PC-3 (cell line): ENCODE measurements at regions not wholly inside any gene's neighbourhood (a gene's known extent, or its start where the extent isn't known, plus 50 kb on each side); places are given as distances from the start of the nearest gene placed in this dataset.

Experiments used
- ATAC-seq: fragments of 200-7000 bp; cut with Tn5 transposase; 2 replicates; pipeline ENCODE4 v1.9.1; 2020; ENCODE audit warnings: mild to moderate bottlenecking, moderate library complexity
- BruUV-seq: library from RNA; stranded (reverse); fragments of 400-500 nt; replicated peaks from 2 replicates; lab custom pipeline; 2021; lab: Mats Ljungman, UMichigan
- CTCF ChIA-PET: fragments of 300-600 bp; sonication (Branson Sonifier 250); formaldehyde crosslinking; loops from one replicate; lab custom pipeline; 2022; ENCODE audit warnings: antibody characterized with exemption; lab: Charles Lee
- POLR2A ChIA-PET: fragments of 300-600 bp; sonication (Branson Sonifier 250); formaldehyde crosslinking; loops from one replicate; lab custom pipeline; 2022; ENCODE audit warnings: antibody characterized with exemption; ENCODE audit not compliant: unreplicated experiment; lab: Charles Lee
- DNase-seq: peaks from one replicate; pipeline ENCODE4 v3.0.0-alpha.2; 2015
- H2AFZ ChIP-seq: fragments of 300-600 bp; sonication (generic); 2 replicates; pipeline ENCODE4 v1.6.0; 2016; ENCODE audit warnings: antibody characterized with exemption, low read length
- H3F3A ChIP-seq: fragments of 300-600 bp; sonication (generic); one replicate; pipeline ENCODE4 v1.6.0; 2017; ENCODE audit warnings: antibody characterized with exemption, low read length, control low read depth, mild to moderate bottlenecking; ENCODE audit not compliant: unreplicated experiment
- H3K27ac ChIP-seq: fragments of 300-600 bp; sonication (generic); 2 replicates; pipeline ENCODE4 v1.5.1; 2016; ENCODE audit warnings: mild to moderate bottlenecking, low read length
- H3K27me3 ChIP-seq: fragments of 300-600 bp; sonication (generic); 2 replicates; pipeline ENCODE4 v1.6.1; 2016; ENCODE audit warnings: low read length, mixed read lengths
- H3K36me3 ChIP-seq: fragments of 300-600 bp; sonication (generic); 2 replicates; pipeline ENCODE4 v1.6.1; 2016; ENCODE audit warnings: low read depth, mixed run types, low read length, mixed read lengths
- H3K4me1 ChIP-seq: fragments of 300-600 bp; sonication (generic); 2 replicates; pipeline ENCODE4 v1.5.1; 2016; ENCODE audit warnings: low read length; ENCODE audit not compliant: insufficient read depth
- H3K4me2 ChIP-seq: fragments of 300-600 bp; sonication (generic); 2 replicates; pipeline ENCODE4 v1.6.0; 2016; ENCODE audit warnings: low read length
- H3K4me3 ChIP-seq: fragments of 300-600 bp; sonication (generic); 2 replicates; pipeline ENCODE4 v1.5.1; 2016; ENCODE audit warnings: mild to moderate bottlenecking, low read length, mixed read lengths
- H3K79me2 ChIP-seq: fragments of 300-600 bp; sonication (generic); 2 replicates; pipeline ENCODE4 v1.6.1; 2017; ENCODE audit warnings: low read length, mixed read lengths
- H3K9ac ChIP-seq: fragments of 300-600 bp; sonication (generic); 2 replicates; pipeline ENCODE4 v1.6.0; 2016; ENCODE audit warnings: mild to moderate bottlenecking, low read length
- H3K9me2 ChIP-seq: fragments of 300-600 bp; sonication (generic); replicated peaks from 2 replicates; pipeline ENCODE4 v1.6.1; 2016; ENCODE audit warnings: mixed run types, low read length, mixed read lengths
- H3K9me3 ChIP-seq: fragments of 300-600 bp; sonication (generic); 2 replicates; pipeline ENCODE4 v1.6.1; 2016; ENCODE audit warnings: low read length, mixed read lengths
- H4K20me1 ChIP-seq: fragments of 300-600 bp; sonication (generic); 2 replicates; pipeline ENCODE4 v1.6.1; 2016; ENCODE audit warnings: low read length, mixed read lengths
- EZH2 ChIP-seq: fragments of 300-600 bp; sonication (generic); IDR thresholded peaks from one replicate; pipeline ENCODE4 v1.6.1; 2017; ENCODE audit warnings: antibody characterized with exemption, mild to moderate bottlenecking, low read length; ENCODE audit not compliant: unreplicated experiment
- EZH2phosphoT487 ChIP-seq: fragments of 300-600 bp; sonication (generic); IDR thresholded peaks from 2 replicates; pipeline ENCODE4 v1.6.1; 2018; ENCODE audit warnings: mild to moderate bottlenecking, antibody characterized with exemption, low read length, borderline replicate concordance
- intact Hi-C: fragments of 100-400 bp; cut with micrococcal nuclease; formaldehyde crosslinking; loops from 2 replicates; pipeline ENCODE4 v1.9.0; 2023
- TF ChIP-seq, protein P1 (sequence below): fragments of 300-600 bp; sonication (generic); conservative IDR thresholded peaks from 2 replicates; pipeline ENCODE4 v1.5.1; 2017; ENCODE audit warnings: antibody characterized with exemption, low read depth, mild to moderate bottlenecking, low read length

- BruUV-seq: no TSS peak
- Histone ChIP-seq H3K9ac (no peak overlapping the region), H3K4me3 (no peak overlapping the region), H4K20me1 (no peaks in the 10 kb centered on the region), H3K36me3 (no peaks in the 10 kb centered on the region), H3K27ac (no peak overlapping the region), H3K27me3 (no peaks in the 10 kb centered on the region), H3K79me2 (no peaks in the 10 kb centered on the region), H3K4me1 (no peaks in the 10 kb centered on the region), H3K9me3 (no peaks in the 10 kb centered on the region), H3K4me2 (no peak overlapping the region), H3K9me2 (no peaks in the 10 kb centered on the region), H3F3A (no peaks in the 10 kb centered on the region), H2AFZ (no peak overlapping the region)
- intact Hi-C loops: no loop called here
- CTCF ChIA-PET: no interaction called here
- POLR2A ChIA-PET: no interaction called here
- DNase-seq (no peak), ATAC-seq (no peak)
- TF ChIP-seq, protein P1, sequence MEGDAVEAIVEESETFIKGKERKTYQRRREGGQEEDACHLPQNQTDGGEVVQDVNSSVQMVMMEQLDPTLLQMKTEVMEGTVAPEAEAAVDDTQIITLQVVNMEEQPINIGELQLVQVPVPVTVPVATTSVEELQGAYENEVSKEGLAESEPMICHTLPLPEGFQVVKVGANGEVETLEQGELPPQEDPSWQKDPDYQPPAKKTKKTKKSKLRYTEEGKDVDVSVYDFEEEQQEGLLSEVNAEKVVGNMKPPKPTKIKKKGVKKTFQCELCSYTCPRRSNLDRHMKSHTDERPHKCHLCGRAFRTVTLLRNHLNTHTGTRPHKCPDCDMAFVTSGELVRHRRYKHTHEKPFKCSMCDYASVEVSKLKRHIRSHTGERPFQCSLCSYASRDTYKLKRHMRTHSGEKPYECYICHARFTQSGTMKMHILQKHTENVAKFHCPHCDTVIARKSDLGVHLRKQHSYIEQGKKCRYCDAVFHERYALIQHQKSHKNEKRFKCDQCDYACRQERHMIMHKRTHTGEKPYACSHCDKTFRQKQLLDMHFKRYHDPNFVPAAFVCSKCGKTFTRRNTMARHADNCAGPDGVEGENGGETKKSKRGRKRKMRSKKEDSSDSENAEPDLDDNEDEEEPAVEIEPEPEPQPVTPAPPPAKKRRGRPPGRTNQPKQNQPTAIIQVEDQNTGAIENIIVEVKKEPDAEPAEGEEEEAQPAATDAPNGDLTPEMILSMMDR: no peak
- TF ChIP-seq EZH2phosphoT487: no peak
- TF ChIP-seq EZH2: no peak
These were observed 111.0 kb upstream of the LMO3 start for GRCh38 chr12:16716928-16717327.

DNA sequence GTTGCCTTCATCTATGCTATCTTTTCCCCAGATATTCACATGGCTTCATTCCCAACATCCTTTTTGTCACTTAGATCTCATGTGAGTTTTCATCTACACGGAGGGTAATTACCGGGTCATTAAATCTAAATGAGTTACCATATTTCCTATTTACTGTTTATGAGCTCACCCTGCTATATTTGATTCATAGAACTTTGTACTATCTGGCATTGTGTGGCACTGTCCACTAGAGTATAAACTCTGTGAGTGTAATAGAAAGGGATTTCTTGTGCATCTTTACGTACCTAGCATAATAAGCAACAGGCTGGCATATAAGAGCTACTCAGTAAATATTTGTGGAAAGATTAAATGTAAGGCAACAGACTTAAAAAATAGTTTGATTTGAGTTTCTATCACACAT lies 86.1 kb upstream of the LMO3 start:
- Histone ChIP-seq H2AFZ (no peak overlapping the region), H3K9ac (no peak overlapping the region), H3K27ac (no peak overlapping the region), H3K9me2 (no peaks in the 10 kb centered on the region), H3K4me2 (no peak overlapping the region), H3F3A (no peaks in the 10 kb centered on the region), H3K27me3 (no peaks in the 10 kb centered on the region), H4K20me1 (no peaks in the 10 kb centered on the region), H3K9me3 (no peaks in the 10 kb centered on the region), H3K79me2 (no peaks in the 10 kb centered on the region), H3K36me3 (no peaks in the 10 kb centered on the region), H3K4me3 (no peak overlapping the region), H3K4me1 (no peaks in the 10 kb centered on the region)
- intact Hi-C loops: no loop called here
- ATAC-seq: no peak
- DNase-seq: no peak
- ChIA-PET POLR2A (no interaction called here), CTCF (no interaction called here)
- BruUV-seq: no TSS peak
- TF ChIP-seq EZH2phosphoT487 (no peak), EZH2 (no peak)
- TF ChIP-seq, protein P1: no peak

GRCh38 chr12:16691624-16692023 lies 85.7 kb upstream of the LMO3 start:
- DNase-seq (no peak), ATAC-seq (no peak)
- Histone ChIP-seq H4K20me1 (no peaks in the 10 kb centered on the region), H2AFZ (no peak overlapping the region), H3K9ac (no peak overlapping the region), H3K4me3 (no peak overlapping the region), H3K79me2 (no peaks in the 10 kb centered on the region), H3K4me2 (no peak overlapping the region), H3K27me3 (no peaks in the 10 kb centered on the region), H3K27ac (no peak overlapping the region), H3K9me2 (no peaks in the 10 kb centered on the region), H3K9me3 (no peaks in the 10 kb centered on the region), H3K4me1 (no peaks in the 10 kb centered on the region), H3K36me3 (no peaks in the 10 kb centered on the region), H3F3A (no peaks in the 10 kb centered on the region)
- no TSS peak for BruUV-seq
- ChIA-PET POLR2A (no interaction called here), CTCF (no interaction called here)
- intact Hi-C loops: no loop called here
- TF ChIP-seq, protein P1: no peak
